ENCODE measurements at regions not wholly inside any gene's neighbourhood (a gene's known extent, or its start where the extent isn't known, plus 50 kb on each side); places are given as distances from the start of the nearest gene placed in this dataset.

DNA sequence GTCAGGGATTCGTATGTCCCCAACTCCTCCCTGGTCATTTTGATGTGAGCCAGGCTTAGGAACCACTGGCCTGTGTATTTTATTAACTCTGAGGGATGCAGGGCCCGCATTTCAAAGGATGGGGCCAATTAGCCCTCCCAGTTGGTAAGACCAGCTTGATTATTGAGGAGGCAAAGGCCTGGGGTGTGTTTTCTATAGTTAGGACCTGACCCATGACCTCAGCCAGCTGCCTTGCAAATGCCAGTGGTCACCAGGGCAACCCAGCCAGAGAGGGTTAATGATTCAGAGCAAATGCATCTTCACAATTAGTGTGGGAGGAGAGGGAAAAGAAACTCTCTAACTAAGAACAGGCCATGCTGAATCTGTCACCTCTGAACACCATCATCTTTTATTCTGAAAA is 835.4 kb downstream of the MAFB start:
- ChIA-PET POLR2A (ENCODE audit: unreplicated experiment) (no interaction called here), CTCF (no interaction called here)
- no peaks in the 10 kb centered on the region for H4K20me1 ChIP-seq (ENCODE audit: low read length)
- intact Hi-C loops (cut with micrococcal nuclease): no loop called here
- no peaks in the 10 kb centered on the region for H3F3A ChIP-seq (ENCODE audit: low read length, unreplicated experiment)
- H3K9me2 ChIP-seq (replicated peaks; ENCODE audit: low read length): no peaks in the 10 kb centered on the region
- TF ChIP-seq, protein P1, sequence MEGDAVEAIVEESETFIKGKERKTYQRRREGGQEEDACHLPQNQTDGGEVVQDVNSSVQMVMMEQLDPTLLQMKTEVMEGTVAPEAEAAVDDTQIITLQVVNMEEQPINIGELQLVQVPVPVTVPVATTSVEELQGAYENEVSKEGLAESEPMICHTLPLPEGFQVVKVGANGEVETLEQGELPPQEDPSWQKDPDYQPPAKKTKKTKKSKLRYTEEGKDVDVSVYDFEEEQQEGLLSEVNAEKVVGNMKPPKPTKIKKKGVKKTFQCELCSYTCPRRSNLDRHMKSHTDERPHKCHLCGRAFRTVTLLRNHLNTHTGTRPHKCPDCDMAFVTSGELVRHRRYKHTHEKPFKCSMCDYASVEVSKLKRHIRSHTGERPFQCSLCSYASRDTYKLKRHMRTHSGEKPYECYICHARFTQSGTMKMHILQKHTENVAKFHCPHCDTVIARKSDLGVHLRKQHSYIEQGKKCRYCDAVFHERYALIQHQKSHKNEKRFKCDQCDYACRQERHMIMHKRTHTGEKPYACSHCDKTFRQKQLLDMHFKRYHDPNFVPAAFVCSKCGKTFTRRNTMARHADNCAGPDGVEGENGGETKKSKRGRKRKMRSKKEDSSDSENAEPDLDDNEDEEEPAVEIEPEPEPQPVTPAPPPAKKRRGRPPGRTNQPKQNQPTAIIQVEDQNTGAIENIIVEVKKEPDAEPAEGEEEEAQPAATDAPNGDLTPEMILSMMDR (conservative IDR thresholded peaks at IDR 0.05; ENCODE audit: low read depth, low read length): no peak
- TF ChIP-seq EZH2phosphoT487 (IDR thresholded peaks at IDR 0.05; ENCODE audit: borderline replicate concordance, low read length) (no peak), EZH2 (IDR thresholded peaks at IDR 0.05; ENCODE audit: low read length, unreplicated experiment) (no peak)
- H3K4me1 ChIP-seq (ENCODE audit: insufficient read depth, low read length): no peaks in the 10 kb centered on the region
- ATAC-seq: no peak
- no peak overlapping the region for H3K27ac ChIP-seq (ENCODE audit: low read length)
- H3K4me2 ChIP-seq (ENCODE audit: low read length): no peak overlapping the region
- DNase-seq: no peak
- peaks cover 6% of the 10 kb centered on the region; the same call in 1 of the 2 replicates for H3K9me3 ChIP-seq (ENCODE audit: low read length)
- no peak overlapping the region for H3K4me3 ChIP-seq (ENCODE audit: low read length)
- no peak overlapping the region for H3K9ac ChIP-seq (ENCODE audit: low read length)
- no peaks in the 10 kb centered on the region for H3K79me2 ChIP-seq (ENCODE audit: low read length)
- BruUV-seq (replicated peaks): no TSS peak
- no peaks in the 10 kb centered on the region for H3K36me3 ChIP-seq (ENCODE audit: low read depth, low read length)
- no peaks in the 10 kb centered on the region for H3K27me3 ChIP-seq (ENCODE audit: low read length)
- no peak overlapping the region for H2AFZ ChIP-seq (ENCODE audit: low read length)

GRCh38 chr20:39853050-39853449 is 836.0 kb downstream of the MAFB start:
- H3K4me3 ChIP-seq (ENCODE audit: low read length): no peak overlapping the region
- no peaks in the 10 kb centered on the region for H3K79me2 ChIP-seq (ENCODE audit: low read length)
- H3K36me3 ChIP-seq (ENCODE audit: low read depth, low read length): no peaks in the 10 kb centered on the region
- H2AFZ ChIP-seq (ENCODE audit: low read length): no peak overlapping the region
- DNase-seq (no peak), ATAC-seq (no peak)
- no peaks in the 10 kb centered on the region for H3K4me1 ChIP-seq (ENCODE audit: insufficient read depth, low read length)
- no peaks in the 10 kb centered on the region for H3F3A ChIP-seq (ENCODE audit: low read length, unreplicated experiment)
- H3K27ac ChIP-seq (ENCODE audit: low read length): no peak overlapping the region
- no peaks in the 10 kb centered on the region for H3K27me3 ChIP-seq (ENCODE audit: low read length)
- no TSS peak for BruUV-seq (replicated peaks)
- H4K20me1 ChIP-seq (ENCODE audit: low read length): no peaks in the 10 kb centered on the region
- POLR2A ChIA-PET (ENCODE audit: unreplicated experiment): no interaction called here
- TF ChIP-seq EZH2 (IDR thresholded peaks at IDR 0.05; ENCODE audit: low read length, unreplicated experiment): no peak
- TF ChIP-seq, protein P1 (conservative IDR thresholded peaks at IDR 0.05; ENCODE audit: low read depth, low read length): no peak
- H3K9me2 ChIP-seq (replicated peaks; ENCODE audit: low read length): no peaks in the 10 kb centered on the region
- intact Hi-C loops (cut with micrococcal nuclease): no loop called here
- H3K4me2 ChIP-seq (ENCODE audit: low read length): no peak overlapping the region
- CTCF ChIA-PET: no interaction called here
- H3K9ac ChIP-seq (ENCODE audit: low read length): no peak overlapping the region
- peaks cover 6% of the 10 kb centered on the region; the same call in 1 of the 2 replicates for H3K9me3 ChIP-seq (ENCODE audit: low read length)

DNA sequence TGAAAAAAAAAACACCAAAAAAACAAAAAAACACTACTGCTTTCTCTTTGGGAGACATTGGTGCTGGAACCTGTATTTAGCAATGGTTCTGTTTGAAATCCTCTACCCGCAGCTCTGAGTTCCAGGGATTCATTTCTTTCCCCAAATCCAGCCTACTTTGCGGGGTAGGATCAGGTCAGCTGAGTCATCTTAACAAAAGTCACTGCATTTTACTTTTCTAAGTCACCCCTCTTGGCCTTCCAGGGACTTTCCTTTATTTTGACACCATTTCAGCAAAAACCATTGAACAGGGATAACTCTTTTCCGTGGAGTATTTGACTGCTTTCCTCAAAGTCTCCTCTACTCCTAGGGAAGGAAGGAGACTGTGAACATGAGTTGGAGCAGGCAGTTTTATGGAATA is 837.6 kb downstream of the MAFB start:
- DNase-seq (no peak), ATAC-seq (no peak)
- no peak overlapping the region for H3K9ac ChIP-seq (ENCODE audit: low read length)
- intact Hi-C loops (cut with micrococcal nuclease): no loop called here
- H3F3A ChIP-seq (ENCODE audit: low read length, unreplicated experiment): no peaks in the 10 kb centered on the region
- H3K4me2 ChIP-seq (ENCODE audit: low read length): no peak overlapping the region
- H3K9me2 ChIP-seq (replicated peaks; ENCODE audit: low read length): no peaks in the 10 kb centered on the region
- no peaks in the 10 kb centered on the region for H3K36me3 ChIP-seq (ENCODE audit: low read depth, low read length)
- TF ChIP-seq EZH2 (IDR thresholded peaks at IDR 0.05; ENCODE audit: low read length, unreplicated experiment) (no peak), EZH2phosphoT487 (IDR thresholded peaks at IDR 0.05; ENCODE audit: borderline replicate concordance, low read length) (no peak)
- TF ChIP-seq, protein P1 (conservative IDR thresholded peaks at IDR 0.05; ENCODE audit: low read depth, low read length): no peak
- H3K27ac ChIP-seq (ENCODE audit: low read length): no peak overlapping the region
- POLR2A ChIA-PET (ENCODE audit: unreplicated experiment): no interaction called here
- H3K4me1 ChIP-seq (ENCODE audit: insufficient read depth, low read length): no peaks in the 10 kb centered on the region
- no peaks in the 10 kb centered on the region for H3K79me2 ChIP-seq (ENCODE audit: low read length)
- CTCF ChIA-PET: no interaction called here
- H2AFZ ChIP-seq (ENCODE audit: low read length): no peak overlapping the region
- H4K20me1 ChIP-seq (ENCODE audit: low read length): no peaks in the 10 kb centered on the region
- no peak overlapping the region for H3K4me3 ChIP-seq (ENCODE audit: low read length)
- peaks cover 6% of the 10 kb centered on the region; the same call in 1 of the 2 replicates for H3K9me3 ChIP-seq (ENCODE audit: low read length)
- H3K27me3 ChIP-seq (ENCODE audit: low read length): no peaks in the 10 kb centered on the region
- BruUV-seq (replicated peaks): no TSS peak
